ENCODE measurements at regions not wholly inside any gene's neighbourhood (a gene's known extent, or its start where the extent isn't known, plus 50 kb on each side); places are given as distances from the start of the nearest gene placed in this dataset.
"Not testable (repeated sequence)": the region's sequence is repeated elsewhere in the genome, so short reads cannot be mapped to it uniquely, and the experiment has no call there.

GRCh38 chr5:130398825-130399224 lies 494.6 kb downstream of the CHSY3 start:
- Histone ChIP-seq H3K4me1 (ENCODE audit: control insufficient read depth in 1 of 2, insufficient read depth in 2 of 2, low read depth in 1 of 2, low read length in 1 of 2) (no peaks in the 10 kb centered on the region), H3K36me3 (replicated peaks in 1 of 2; ENCODE audit: control insufficient read depth in 1 of 2, insufficient read depth in 2 of 2, low read length in 1 of 2) (no peaks in the 10 kb centered on the region), H3K27ac (ENCODE audit: low read depth in 2 of 2, low read length in 1 of 2) (no peak overlapping the region), H3K9me3 (no peaks in the 10 kb centered on the region), H3K79me2 (ENCODE audit: insufficient read depth) (no peaks in the 10 kb centered on the region), H3K9ac (no peak overlapping the region), H2AFZ (ENCODE audit: low read depth) (no peak overlapping the region), H3K4me2 (no peak overlapping the region), H3K27me3 (ENCODE audit: insufficient read depth) (peaks cover 6% of the 10 kb centered on the region; the same call in 1 of the 2 replicates), H3K9me2 (no peaks in the 10 kb centered on the region), H3K4me3 (ENCODE audit: low read depth in 2 of 2, low read length in 1 of 2) (no peak overlapping the region), H3F3A (replicated peaks; ENCODE audit: insufficient read depth) (no peaks in the 10 kb centered on the region), H4K20me1 (ENCODE audit: insufficient read depth) (no peaks in the 10 kb centered on the region)
- DNase-seq = no peak
- CTCF ChIA-PET = no interaction called here
- WGBS (ENCODE audit: low lambda C conversion rate) = 6% methylated on average over 4 of the region's 4 CpGs
- TF ChIP-seq FOXJ3 (CRISPR knock-in tag; IDR thresholded peaks at IDR 0.05) (no peak), MXI1 (IDR thresholded peaks at IDR 0.05; ENCODE audit: low read depth, low read length) (no peak), JUND (IDR thresholded peaks at IDR 0.05) (no peak), USF2 (IDR thresholded peaks at IDR 0.05; ENCODE audit: borderline replicate concordance, low read depth, low read length) (no peak), PBX3 (IDR thresholded peaks at IDR 0.05) (no peak), GATA2 (CRISPR knock-in tag; IDR thresholded peaks at IDR 0.05) (no peak), NRF1 (IDR thresholded peaks at IDR 0.05; ENCODE audit: low read depth, low read length) (no peak), TEAD4 (IDR thresholded peaks at IDR 0.05; ENCODE audit: borderline replicate concordance, insufficient read depth) (no peak), YY1 (IDR thresholded peaks at IDR 0.05; ENCODE audit: low read depth) (no peak), RXRA (IDR thresholded peaks at IDR 0.05; ENCODE audit: borderline replicate concordance, low read depth) (no peak), SIN3A (IDR thresholded peaks at IDR 0.05; ENCODE audit: borderline replicate concordance, low read depth, low read length) (no peak), FOXM1 (IDR thresholded peaks at IDR 0.05; ENCODE audit: low read depth) (no peak), REST (IDR thresholded peaks at IDR 0.05; ENCODE audit: low read depth, low read length) (no peak), CHD2 (IDR thresholded peaks at IDR 0.05; ENCODE audit: low read length, partially characterized antibody) (no peak), SMC3 (IDR thresholded peaks at IDR 0.05; ENCODE audit: low read depth, low read length) (no peak), TCF12 (IDR thresholded peaks at IDR 0.05) (no peak), EZH2phosphoT487 (IDR thresholded peaks at IDR 0.05; ENCODE audit: borderline replicate concordance, low read depth) (no peak)
- TF ChIP-seq, protein P1, sequence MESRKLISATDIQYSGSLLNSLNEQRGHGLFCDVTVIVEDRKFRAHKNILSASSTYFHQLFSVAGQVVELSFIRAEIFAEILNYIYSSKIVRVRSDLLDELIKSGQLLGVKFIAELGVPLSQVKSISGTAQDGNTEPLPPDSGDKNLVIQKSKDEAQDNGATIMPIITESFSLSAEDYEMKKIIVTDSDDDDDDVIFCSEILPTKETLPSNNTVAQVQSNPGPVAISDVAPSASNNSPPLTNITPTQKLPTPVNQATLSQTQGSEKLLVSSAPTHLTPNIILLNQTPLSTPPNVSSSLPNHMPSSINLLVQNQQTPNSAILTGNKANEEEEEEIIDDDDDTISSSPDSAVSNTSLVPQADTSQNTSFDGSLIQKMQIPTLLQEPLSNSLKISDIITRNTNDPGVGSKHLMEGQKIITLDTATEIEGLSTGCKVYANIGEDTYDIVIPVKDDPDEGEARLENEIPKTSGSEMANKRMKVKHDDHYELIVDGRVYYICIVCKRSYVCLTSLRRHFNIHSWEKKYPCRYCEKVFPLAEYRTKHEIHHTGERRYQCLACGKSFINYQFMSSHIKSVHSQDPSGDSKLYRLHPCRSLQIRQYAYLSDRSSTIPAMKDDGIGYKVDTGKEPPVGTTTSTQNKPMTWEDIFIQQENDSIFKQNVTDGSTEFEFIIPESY (IDR thresholded peaks at IDR 0.05; ENCODE audit: borderline replicate concordance, low read depth) = no peak
- TF ChIP-seq, protein P2, sequence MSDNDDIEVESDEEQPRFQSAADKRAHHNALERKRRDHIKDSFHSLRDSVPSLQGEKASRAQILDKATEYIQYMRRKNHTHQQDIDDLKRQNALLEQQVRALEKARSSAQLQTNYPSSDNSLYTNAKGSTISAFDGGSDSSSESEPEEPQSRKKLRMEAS (IDR thresholded peaks at IDR 0.05; ENCODE audit: low read depth) = no peak
- TF ChIP-seq, protein P3, sequence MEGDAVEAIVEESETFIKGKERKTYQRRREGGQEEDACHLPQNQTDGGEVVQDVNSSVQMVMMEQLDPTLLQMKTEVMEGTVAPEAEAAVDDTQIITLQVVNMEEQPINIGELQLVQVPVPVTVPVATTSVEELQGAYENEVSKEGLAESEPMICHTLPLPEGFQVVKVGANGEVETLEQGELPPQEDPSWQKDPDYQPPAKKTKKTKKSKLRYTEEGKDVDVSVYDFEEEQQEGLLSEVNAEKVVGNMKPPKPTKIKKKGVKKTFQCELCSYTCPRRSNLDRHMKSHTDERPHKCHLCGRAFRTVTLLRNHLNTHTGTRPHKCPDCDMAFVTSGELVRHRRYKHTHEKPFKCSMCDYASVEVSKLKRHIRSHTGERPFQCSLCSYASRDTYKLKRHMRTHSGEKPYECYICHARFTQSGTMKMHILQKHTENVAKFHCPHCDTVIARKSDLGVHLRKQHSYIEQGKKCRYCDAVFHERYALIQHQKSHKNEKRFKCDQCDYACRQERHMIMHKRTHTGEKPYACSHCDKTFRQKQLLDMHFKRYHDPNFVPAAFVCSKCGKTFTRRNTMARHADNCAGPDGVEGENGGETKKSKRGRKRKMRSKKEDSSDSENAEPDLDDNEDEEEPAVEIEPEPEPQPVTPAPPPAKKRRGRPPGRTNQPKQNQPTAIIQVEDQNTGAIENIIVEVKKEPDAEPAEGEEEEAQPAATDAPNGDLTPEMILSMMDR (IDR thresholded peaks at IDR 0.05) = no peak
- POLR2A ChIA-PET = no interaction called here

DNA sequence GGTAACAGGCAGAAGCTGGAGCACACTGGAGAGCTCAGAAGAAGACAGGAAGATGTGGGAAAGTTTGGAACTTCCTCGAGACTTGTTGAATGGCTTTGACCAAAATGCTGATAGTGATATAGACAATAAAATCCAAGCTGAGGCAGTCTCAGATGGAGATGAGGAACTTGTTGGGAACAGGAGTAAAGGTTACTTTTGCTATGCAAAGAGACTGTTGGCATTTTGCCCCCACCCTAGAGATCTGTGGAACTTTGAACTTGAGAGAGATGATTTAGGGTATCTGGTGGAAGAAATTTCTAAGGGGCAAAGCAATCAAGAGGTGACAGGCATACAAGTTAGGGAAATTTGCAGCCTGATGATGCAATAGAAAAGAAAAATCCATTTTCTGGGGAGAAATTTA lies 493.5 kb downstream of the CHSY3 start:
- WGBS (ENCODE audit: low lambda C conversion rate) = 6% methylated on average over 1 of the region's 1 CpG
- H3K9ac ChIP-seq; H3K27me3 ChIP-seq (ENCODE audit: insufficient read depth); H3K27ac ChIP-seq (ENCODE audit: low read depth in 2 of 2, low read length in 1 of 2); H3K79me2 ChIP-seq (ENCODE audit: insufficient read depth); H3K9me3 ChIP-seq; H3K4me1 ChIP-seq (ENCODE audit: control insufficient read depth in 1 of 2, insufficient read depth in 2 of 2, low read depth in 1 of 2, low read length in 1 of 2); DNase-seq; H3K4me2 ChIP-seq; H3K9me2 ChIP-seq; H3K36me3 ChIP-seq (replicated peaks in 1 of 2; ENCODE audit: control insufficient read depth in 1 of 2, insufficient read depth in 2 of 2, low read length in 1 of 2); H3F3A ChIP-seq (replicated peaks; ENCODE audit: insufficient read depth); POLR2A ChIA-PET; H2AFZ ChIP-seq (ENCODE audit: low read depth); H4K20me1 ChIP-seq (ENCODE audit: insufficient read depth); CTCF ChIA-PET; H3K4me3 ChIP-seq (ENCODE audit: low read depth in 2 of 2, low read length in 1 of 2): not testable (repeated sequence)
